ENCODE measurements at regions not wholly inside any gene's neighbourhood (a gene's known extent, or its start where the extent isn't known, plus 50 kb on each side); places are given as distances from the start of the nearest gene placed in this dataset.
A peak's percentile ranks its signal among the peaks of the same experiment; 100 is the strongest.

DNA sequence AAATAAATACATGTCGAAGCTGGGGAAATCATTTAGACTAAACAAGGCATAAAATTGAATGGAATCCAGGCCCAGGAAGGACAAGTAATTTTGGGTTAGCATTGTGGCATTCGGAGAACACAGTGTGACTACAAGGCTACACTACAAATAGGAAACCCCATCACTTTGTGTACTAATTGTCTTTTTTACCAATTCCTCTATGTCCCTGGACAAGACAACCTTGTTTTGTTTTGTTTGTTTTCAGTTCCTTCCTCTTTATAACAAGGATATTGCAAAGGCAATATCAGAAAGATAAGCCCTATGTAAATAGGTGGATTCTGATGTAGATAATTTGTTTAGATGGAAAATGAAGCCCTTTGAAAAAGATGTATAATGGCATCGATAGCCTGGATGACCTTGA lies 215.9 kb upstream of the MKLN1 start:
- peak overlapping the region; percentile 97 for H3K27ac Mint-ChIP-seq (ENCODE audit: low read depth, unreplicated experiment)

DNA sequence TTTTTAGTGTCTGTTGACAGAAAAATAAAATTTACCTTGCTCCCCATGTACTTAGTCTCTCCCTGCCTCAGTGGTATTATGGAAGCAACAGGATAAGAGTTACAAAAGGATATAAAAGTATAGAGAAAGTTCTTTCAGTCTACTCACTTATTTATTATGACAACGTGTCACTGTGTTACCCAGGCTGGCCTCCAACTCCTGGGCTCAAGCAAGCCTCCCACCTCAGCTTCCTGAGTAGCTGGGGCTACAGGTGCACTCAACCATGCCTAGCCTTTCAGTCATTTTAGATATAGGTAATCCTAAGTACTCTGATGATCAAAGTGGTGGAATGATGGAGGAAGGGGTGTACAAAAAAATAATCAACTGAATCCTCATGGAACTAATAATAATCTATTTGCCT lies 215.2 kb upstream of the MKLN1 start:
- no peak for DNase-seq (ENCODE audit: unreplicated experiment)
- H3K4me3 Mint-ChIP-seq (ENCODE audit: unreplicated experiment): no peak overlapping the region
- TF ChIP-seq, protein P1, sequence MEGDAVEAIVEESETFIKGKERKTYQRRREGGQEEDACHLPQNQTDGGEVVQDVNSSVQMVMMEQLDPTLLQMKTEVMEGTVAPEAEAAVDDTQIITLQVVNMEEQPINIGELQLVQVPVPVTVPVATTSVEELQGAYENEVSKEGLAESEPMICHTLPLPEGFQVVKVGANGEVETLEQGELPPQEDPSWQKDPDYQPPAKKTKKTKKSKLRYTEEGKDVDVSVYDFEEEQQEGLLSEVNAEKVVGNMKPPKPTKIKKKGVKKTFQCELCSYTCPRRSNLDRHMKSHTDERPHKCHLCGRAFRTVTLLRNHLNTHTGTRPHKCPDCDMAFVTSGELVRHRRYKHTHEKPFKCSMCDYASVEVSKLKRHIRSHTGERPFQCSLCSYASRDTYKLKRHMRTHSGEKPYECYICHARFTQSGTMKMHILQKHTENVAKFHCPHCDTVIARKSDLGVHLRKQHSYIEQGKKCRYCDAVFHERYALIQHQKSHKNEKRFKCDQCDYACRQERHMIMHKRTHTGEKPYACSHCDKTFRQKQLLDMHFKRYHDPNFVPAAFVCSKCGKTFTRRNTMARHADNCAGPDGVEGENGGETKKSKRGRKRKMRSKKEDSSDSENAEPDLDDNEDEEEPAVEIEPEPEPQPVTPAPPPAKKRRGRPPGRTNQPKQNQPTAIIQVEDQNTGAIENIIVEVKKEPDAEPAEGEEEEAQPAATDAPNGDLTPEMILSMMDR (IDR thresholded peaks at IDR 0.05; ENCODE audit: unreplicated experiment): no peak
- peaks cover 23% of the 10 kb centered on the region for H3K4me1 Mint-ChIP-seq (ENCODE audit: insufficient read depth, unreplicated experiment)
- no TSS peak for BruUV-seq (replicated peaks)
- H3K36me3 Mint-ChIP-seq (ENCODE audit: insufficient read depth, unreplicated experiment): peaks cover 3% of the 10 kb centered on the region
- no peaks in the 10 kb centered on the region for H3K27me3 Mint-ChIP-seq (ENCODE audit: insufficient read depth, unreplicated experiment)
- CTCF ChIA-PET: interaction anchor here (0.6 to 1.7 kb wide), 3 partner anchors 8 to 544 kb away, joined by 3 to 6 read pairs (median 3); no protein-coding TSS in a partner anchor
- POLR2A ChIA-PET: interaction anchor here (0.7 to 1.7 kb wide), 3 partner anchors 23 to 159 kb away, joined by 3 to 6 read pairs (median 3); no protein-coding TSS in a partner anchor
- H3K9me3 Mint-ChIP-seq (ENCODE audit: unreplicated experiment): peaks cover 4% of the 10 kb centered on the region
- H3K27ac Mint-ChIP-seq (ENCODE audit: low read depth, unreplicated experiment): no peak overlapping the region
- intact Hi-C loops (cut with micrococcal nuclease): no loop called here

More for the DNA sequence above, 215.9 kb upstream of the MKLN1 start:
- intact Hi-C loops (cut with micrococcal nuclease): no loop called here
- Mint-ChIP-seq H3K36me3 (ENCODE audit: insufficient read depth, unreplicated experiment) (peaks cover 9% of the 10 kb centered on the region), H3K4me3 (ENCODE audit: unreplicated experiment) (no peak overlapping the region), H3K4me1 (ENCODE audit: insufficient read depth, unreplicated experiment) (peaks cover 23% of the 10 kb centered on the region), H3K9me3 (ENCODE audit: unreplicated experiment) (no peaks in the 10 kb centered on the region), H3K27me3 (ENCODE audit: insufficient read depth, unreplicated experiment) (no peaks in the 10 kb centered on the region)
- CTCF ChIA-PET: interaction anchor here (1.7 kb wide), 1 partner anchor 191 kb away, joined by 6 read pairs; no protein-coding TSS in a partner anchor
- POLR2A ChIA-PET: interaction anchor here (0.7 to 6.3 kb wide), 9 partner anchors 10 to 217 kb away, joined by 3 to 86 read pairs (median 11); partner anchors contain the start of gene MKLN1
- DNase-seq (ENCODE audit: unreplicated experiment): no peak
- TSS peak; percentile 54 for BruUV-seq (replicated peaks)
- TF ChIP-seq, protein P1 (IDR thresholded peaks at IDR 0.05; ENCODE audit: unreplicated experiment): no peak

DNA sequence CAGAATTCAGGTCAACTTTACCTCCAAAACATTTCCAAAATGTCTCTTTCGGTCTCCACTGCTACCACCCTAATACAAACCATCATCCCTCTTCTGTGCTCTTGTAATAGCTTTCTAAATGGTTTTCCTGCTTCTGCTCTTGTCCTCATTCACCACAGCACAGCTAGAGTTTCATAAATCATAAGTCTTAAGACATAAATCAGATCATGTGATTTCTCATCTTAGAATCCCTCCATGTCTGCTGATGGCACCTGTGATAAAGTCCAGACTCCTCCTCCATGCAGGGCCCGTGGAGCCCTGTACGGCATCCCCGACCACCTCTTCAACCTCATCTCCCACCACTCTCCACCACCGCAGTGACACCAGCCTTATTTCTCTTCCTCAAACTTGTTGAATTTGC lies 212.3 kb upstream of the MKLN1 start:
- CTCF ChIA-PET: interaction anchor here (0.6 kb wide), 1 partner anchor 1885 kb away, joined by 3 read pairs; no protein-coding TSS in a partner anchor
- intact Hi-C loops (cut with micrococcal nuclease): no loop called here
- no peak overlapping the region for H3K27ac Mint-ChIP-seq (ENCODE audit: low read depth, unreplicated experiment)
- no TSS peak for BruUV-seq (replicated peaks)
- no peaks in the 10 kb centered on the region for H3K36me3 Mint-ChIP-seq (ENCODE audit: insufficient read depth, unreplicated experiment)
- no peak overlapping the region for H3K4me3 Mint-ChIP-seq (ENCODE audit: unreplicated experiment)
- POLR2A ChIA-PET: no interaction called here
- no peak for DNase-seq (ENCODE audit: unreplicated experiment)
- peaks cover 12% of the 10 kb centered on the region for H3K4me1 Mint-ChIP-seq (ENCODE audit: insufficient read depth, unreplicated experiment)
- H3K27me3 Mint-ChIP-seq (ENCODE audit: insufficient read depth, unreplicated experiment): no peaks in the 10 kb centered on the region
- TF ChIP-seq, protein P1 (IDR thresholded peaks at IDR 0.05; ENCODE audit: unreplicated experiment): no peak
- peaks cover 8% of the 10 kb centered on the region for H3K9me3 Mint-ChIP-seq (ENCODE audit: unreplicated experiment)

DNA sequence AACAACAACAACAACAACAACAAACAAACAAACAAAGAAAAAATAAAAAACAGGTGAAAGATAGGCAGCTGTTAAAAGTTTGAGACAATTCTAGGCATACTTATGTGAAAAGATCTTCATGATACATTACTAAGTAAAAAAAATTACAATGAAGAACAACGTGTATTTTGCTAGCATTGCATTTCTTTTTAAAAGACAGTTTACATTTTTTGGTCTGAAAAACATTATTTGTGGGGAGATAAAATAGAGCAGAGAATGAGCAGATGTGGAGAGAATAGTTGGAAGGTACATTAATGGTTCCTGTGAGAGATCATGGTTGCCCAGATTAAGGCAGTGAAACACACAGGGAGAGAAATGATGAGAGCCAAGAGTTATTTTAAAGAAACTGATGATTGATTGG lies 210.2 kb upstream of the MKLN1 start:
- Mint-ChIP-seq H3K9me3 (ENCODE audit: unreplicated experiment) (peaks cover 8% of the 10 kb centered on the region), H3K4me1 (ENCODE audit: insufficient read depth, unreplicated experiment) (no peaks in the 10 kb centered on the region), H3K27ac (ENCODE audit: low read depth, unreplicated experiment) (no peak overlapping the region), H3K36me3 (ENCODE audit: insufficient read depth, unreplicated experiment) (no peaks in the 10 kb centered on the region), H3K27me3 (ENCODE audit: insufficient read depth, unreplicated experiment) (no peaks in the 10 kb centered on the region), H3K4me3 (ENCODE audit: unreplicated experiment) (no peak overlapping the region)
- BruUV-seq (replicated peaks): no TSS peak
- TF ChIP-seq, protein P1 (IDR thresholded peaks at IDR 0.05; ENCODE audit: unreplicated experiment): no peak
- intact Hi-C loops (cut with micrococcal nuclease): no loop called here
- ChIA-PET POLR2A (no interaction called here), CTCF (no interaction called here)
- DNase-seq (ENCODE audit: unreplicated experiment): no peak
